GM12872 (cell line): ENCODE measurements at regions not wholly inside any gene's neighbourhood (a gene's known extent, or its start where the extent isn't known, plus 50 kb on each side); places are given as distances from the start of the nearest gene placed in this dataset.

Experiments used
- CTCF ChIP-seq: IDR thresholded peaks from 3 replicates; pipeline ENCODE4 v1.5.1; 2011; ENCODE audit warnings: low read depth, mild to moderate bottlenecking, low read length, moderate library complexity; ENCODE audit not compliant: insufficient read depth

DNA sequence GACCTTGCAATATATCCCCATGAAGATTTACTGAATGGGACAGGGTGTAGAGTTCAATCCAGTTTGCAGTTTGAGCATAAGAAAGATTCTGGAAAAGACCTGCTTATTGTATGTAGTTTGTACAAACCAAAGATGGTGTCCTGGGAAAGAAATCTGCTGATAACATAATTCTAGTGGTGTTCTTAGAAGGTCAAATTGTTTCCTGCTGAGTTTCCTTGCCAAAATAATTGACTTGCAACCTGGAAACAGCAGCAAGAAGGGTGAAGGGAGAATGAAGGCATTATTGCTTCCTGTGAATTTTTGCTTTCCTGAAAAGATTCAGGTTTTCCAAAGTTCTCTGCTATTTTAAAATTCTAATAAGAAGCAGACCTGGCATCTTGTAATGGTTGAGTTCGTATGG lies 222.9 kb downstream of the KIF20B start:
- no peak for TF ChIP-seq CTCF

- no peak for TF ChIP-seq CTCF
Measured at GRCh38 chr10:89926736-89927135, 225.3 kb downstream of the KIF20B start.

GRCh38 chr10:89929282-89930026 lies 228.1 kb downstream of the KIF20B start:
- TF ChIP-seq CTCF: no peak

DNA sequence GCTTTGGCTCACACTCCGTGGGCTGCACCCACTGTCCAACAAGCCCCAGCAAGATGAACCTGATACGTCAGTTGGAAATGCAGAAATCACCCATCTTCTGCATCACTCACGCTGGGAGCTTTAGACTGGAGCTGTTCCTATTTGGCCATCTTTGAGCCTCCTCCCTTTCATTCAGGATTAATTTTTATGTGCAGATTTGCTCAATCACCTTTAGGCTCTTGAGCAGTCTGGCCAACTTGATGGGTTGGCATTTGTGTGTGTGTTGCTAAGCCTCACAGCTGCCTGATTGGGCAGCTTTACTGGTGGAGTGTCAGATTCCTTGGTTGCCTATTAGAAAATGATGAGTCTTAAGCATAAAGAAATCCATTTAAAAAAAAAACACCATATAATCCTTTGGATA lies 236.1 kb downstream of the KIF20B start:
- no peak for TF ChIP-seq CTCF

DNA sequence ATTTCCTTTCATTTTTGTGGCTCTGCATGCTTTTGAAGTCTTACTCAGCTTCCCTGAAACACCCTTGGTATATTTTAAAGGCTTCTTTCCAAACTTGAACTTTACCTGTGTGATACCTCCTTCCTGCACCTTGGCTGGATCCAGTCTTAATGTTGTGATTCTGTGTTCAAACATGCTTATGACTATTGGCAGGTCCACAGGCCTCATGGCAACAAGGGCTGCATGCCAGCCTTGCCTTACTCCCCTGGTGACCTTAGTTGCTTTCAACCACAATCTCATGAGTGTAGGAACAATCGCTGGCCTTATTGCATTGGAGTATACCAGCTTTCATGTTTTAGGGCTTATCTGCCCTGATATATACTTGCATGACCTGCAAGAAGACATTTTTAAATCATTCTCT lies 238.7 kb downstream of the KIF20B start:
- TF ChIP-seq CTCF: no peak

- no peak for TF ChIP-seq CTCF
Measured at GRCh38 chr10:89942217-89942616, 240.8 kb downstream of the KIF20B start.

DNA sequence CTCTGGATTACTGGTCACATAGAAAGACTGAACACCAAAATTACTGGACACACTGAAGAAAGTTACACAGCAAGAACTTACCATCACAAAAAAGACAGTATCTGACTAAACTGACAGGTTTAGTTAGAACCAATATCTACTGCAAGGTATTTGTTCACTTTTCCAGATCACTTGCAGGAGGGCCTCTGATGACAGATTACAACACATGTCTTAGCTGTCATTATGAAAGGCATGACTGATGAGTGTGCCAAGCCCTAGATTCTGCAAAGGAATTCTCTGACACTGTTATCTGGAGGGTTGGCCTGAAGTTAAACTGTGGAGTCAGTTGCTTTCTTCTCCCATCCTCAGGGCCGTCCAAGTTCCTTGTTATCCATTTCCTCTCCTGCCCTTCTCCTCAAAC lies 242.7 kb downstream of the KIF20B start:
- TF ChIP-seq CTCF: no peak
